ENCODE measurements at regions not wholly inside any gene's neighbourhood (a gene's known extent, or its start where the extent isn't known, plus 50 kb on each side); places are given as distances from the start of the nearest gene placed in this dataset.

- DNase-seq (ENCODE audit: low read depth in 1 of 2, low spot score in 1 of 2) = no peak
- no peak overlapping the region for H3K4me3 ChIP-seq (replicated peaks; ENCODE audit: insufficient read depth, low read length)
- no peaks in the 10 kb centered on the region for H3K27me3 ChIP-seq (ENCODE audit: insufficient read depth, poor library complexity, severe bottlenecking)
- no peak overlapping the region for H3K27ac ChIP-seq (replicated peaks)
- TF ChIP-seq POLR2AphosphoS5 (IDR thresholded peaks at IDR 0.05; ENCODE audit: low read depth) = no peak
- no peak for TF ChIP-seq REST (IDR thresholded peaks at IDR 0.05; ENCODE audit: insufficient replicate concordance, low read depth)
- no peak for TF ChIP-seq CTCF (IDR thresholded peaks at IDR 0.05; ENCODE audit: insufficient read depth, low read length)
These were observed 1063.1 kb downstream of the BCL11B start for GRCh38 chr14:98208943-98209342.

- no peak for TF ChIP-seq POLR2AphosphoS5 (IDR thresholded peaks at IDR 0.05; ENCODE audit: low read depth)
- no peak for TF ChIP-seq GABPA (IDR thresholded peaks at IDR 0.05; ENCODE audit: low read depth)
- no peak for TF ChIP-seq CTCF (IDR thresholded peaks at IDR 0.05; ENCODE audit: insufficient read depth, low read length)
- no peak for TF ChIP-seq SPI1 (IDR thresholded peaks at IDR 0.05; ENCODE audit: borderline replicate concordance, low read depth)
- TF ChIP-seq REST (IDR thresholded peaks at IDR 0.05; ENCODE audit: insufficient replicate concordance, low read depth) = no peak
- DNase-seq (ENCODE audit: low read depth in 1 of 2, low spot score in 1 of 2) = no peak
- Histone ChIP-seq H3K4me3 (replicated peaks; ENCODE audit: insufficient read depth, low read length) (no peak overlapping the region), H3K27me3 (ENCODE audit: insufficient read depth, poor library complexity, severe bottlenecking) (no peaks in the 10 kb centered on the region), H3K27ac (replicated peaks) (no peak overlapping the region)
These were observed 1061.8 kb downstream of the BCL11B start for GRCh38 chr14:98210045-98210672.

- DNase-seq (ENCODE audit: low read depth in 1 of 2, low spot score in 1 of 2) = no peak
- TF ChIP-seq POLR2AphosphoS5 (IDR thresholded peaks at IDR 0.05; ENCODE audit: low read depth) (no peak), REST (IDR thresholded peaks at IDR 0.05; ENCODE audit: insufficient replicate concordance, low read depth) (no peak), CTCF (IDR thresholded peaks at IDR 0.05; ENCODE audit: insufficient read depth, low read length) (no peak), GABPA (IDR thresholded peaks at IDR 0.05; ENCODE audit: low read depth) (no peak), SPI1 (IDR thresholded peaks at IDR 0.05; ENCODE audit: borderline replicate concordance, low read depth) (no peak)
- Histone ChIP-seq H3K27me3 (ENCODE audit: insufficient read depth, poor library complexity, severe bottlenecking) (no peaks in the 10 kb centered on the region), H3K4me3 (replicated peaks; ENCODE audit: insufficient read depth, low read length) (no peak overlapping the region), H3K27ac (replicated peaks) (no peak overlapping the region)
These were observed 1054.5 kb downstream of the BCL11B start for GRCh38 chr14:98217530-98217929.
